Lower lobe of right lung (tissue), 2 donors: ENCODE measurements at regions not wholly inside any gene's neighbourhood (a gene's known extent, or its start where the extent isn't known, plus 50 kb on each side); places are given as distances from the start of the nearest gene placed in this dataset.
"Not testable (repeated sequence)": the region's sequence is repeated elsewhere in the genome, so short reads cannot be mapped to it uniquely, and the experiment has no call there.

Source experiments
- ATAC-seq, 2 donors: fragments of 200-7000 bp; cut with Tn5 transposase; one replicate each; pipeline ENCODE4 v1.9.1; 2020 to 2022; ENCODE audit warnings: mild to moderate bottlenecking in 2 of 2, moderate library complexity in 2 of 2
- DNase-seq: peaks from one replicate; pipeline ENCODE4 v3.0.0-alpha.2; 2020
- H3K27ac ChIP-seq: fragments of 200-600 bp; one replicate; pipeline ENCODE4 v1.8.0; 2022
- H3K27me3 ChIP-seq: fragments of 200-600 bp; one replicate; pipeline ENCODE4 v1.8.0; 2022; ENCODE audit warnings: low read depth
- H3K36me3 ChIP-seq: fragments of 200-600 bp; one replicate; pipeline ENCODE4 v1.8.0; 2022; ENCODE audit warnings: mild to moderate bottlenecking
- H3K4me1 ChIP-seq: fragments of 200-600 bp; one replicate; pipeline ENCODE4 v1.8.0; 2022
- H3K4me3 ChIP-seq: fragments of 200-600 bp; one replicate; pipeline ENCODE4 v1.8.0; 2022; ENCODE audit warnings: mild to moderate bottlenecking
- H3K9me3 ChIP-seq: fragments of 200-600 bp; one replicate; pipeline ENCODE4 v1.8.0; 2022
- intact Hi-C: fragments of 100-400 bp; cut with DNase I; formaldehyde crosslinking; loops from one replicate; pipeline ENCODE4 v1.11.0; 2022
- TF ChIP-seq, protein P1 (sequence below): fragments of 200-600 bp; IDR thresholded peaks from one replicate; pipeline ENCODE4 v1.8.0; 2022; ENCODE audit warnings: antibody characterized with exemption, mild to moderate bottlenecking
- donor health status: DM: no; HTN: yes; CAD: no; lungs with severe emphysema.

DNA sequence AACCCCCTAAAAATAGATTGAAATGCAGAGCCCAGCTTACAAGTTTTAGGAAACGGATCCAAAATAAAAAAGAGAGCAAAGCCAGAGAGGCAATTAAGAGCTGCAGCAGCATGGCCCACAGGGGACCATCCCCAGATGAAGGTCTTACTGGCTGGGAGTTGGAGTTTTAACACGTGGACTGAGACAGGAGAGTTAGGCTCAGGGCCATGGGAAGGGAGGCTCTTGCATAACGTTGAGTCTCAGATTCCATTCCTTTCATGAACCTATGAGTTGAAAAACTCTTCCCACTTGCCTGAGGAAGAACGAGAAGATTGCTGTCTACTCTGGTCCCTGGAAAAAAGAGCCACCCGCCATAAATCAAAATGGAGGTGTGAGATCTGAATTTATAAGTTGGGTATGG lies 101.8 kb upstream of the NDUFV2 start:
- no peaks in the 10 kb centered on the region for H3K27me3 ChIP-seq
- peaks cover 5% of the 10 kb centered on the region for H3K4me1 ChIP-seq
- no peaks in the 10 kb centered on the region for H3K9me3 ChIP-seq
- no peak overlapping the region for H3K4me3 ChIP-seq
- intact Hi-C loops, result no loop called here
- H3K27ac ChIP-seq, result no peak overlapping the region
- TF ChIP-seq, protein P1, sequence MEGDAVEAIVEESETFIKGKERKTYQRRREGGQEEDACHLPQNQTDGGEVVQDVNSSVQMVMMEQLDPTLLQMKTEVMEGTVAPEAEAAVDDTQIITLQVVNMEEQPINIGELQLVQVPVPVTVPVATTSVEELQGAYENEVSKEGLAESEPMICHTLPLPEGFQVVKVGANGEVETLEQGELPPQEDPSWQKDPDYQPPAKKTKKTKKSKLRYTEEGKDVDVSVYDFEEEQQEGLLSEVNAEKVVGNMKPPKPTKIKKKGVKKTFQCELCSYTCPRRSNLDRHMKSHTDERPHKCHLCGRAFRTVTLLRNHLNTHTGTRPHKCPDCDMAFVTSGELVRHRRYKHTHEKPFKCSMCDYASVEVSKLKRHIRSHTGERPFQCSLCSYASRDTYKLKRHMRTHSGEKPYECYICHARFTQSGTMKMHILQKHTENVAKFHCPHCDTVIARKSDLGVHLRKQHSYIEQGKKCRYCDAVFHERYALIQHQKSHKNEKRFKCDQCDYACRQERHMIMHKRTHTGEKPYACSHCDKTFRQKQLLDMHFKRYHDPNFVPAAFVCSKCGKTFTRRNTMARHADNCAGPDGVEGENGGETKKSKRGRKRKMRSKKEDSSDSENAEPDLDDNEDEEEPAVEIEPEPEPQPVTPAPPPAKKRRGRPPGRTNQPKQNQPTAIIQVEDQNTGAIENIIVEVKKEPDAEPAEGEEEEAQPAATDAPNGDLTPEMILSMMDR, result no peak
- no peaks in the 10 kb centered on the region for H3K36me3 ChIP-seq
- DNase-seq (no peak), ATAC-seq (no peak)

DNA sequence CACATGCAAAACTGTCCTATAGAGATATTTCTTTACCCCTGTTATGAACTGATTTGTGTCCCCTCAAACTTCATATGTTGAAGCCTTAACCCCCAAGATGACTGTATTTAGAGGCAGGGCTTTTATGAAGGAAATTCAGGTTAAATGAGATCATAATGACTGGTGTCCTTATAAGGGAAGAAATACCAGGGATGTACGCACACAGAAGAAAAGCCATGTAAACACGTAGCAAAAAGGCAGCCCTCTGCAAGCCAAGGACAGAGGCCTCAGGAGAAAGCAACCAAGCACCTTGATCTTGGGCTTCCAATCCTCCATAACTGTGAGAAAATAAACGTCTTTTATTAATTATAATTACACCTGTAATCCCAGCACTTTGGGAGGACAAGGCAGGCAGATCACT lies 101.3 kb upstream of the NDUFV2 start:
- no peaks in the 10 kb centered on the region for H3K36me3 ChIP-seq
- no peaks in the 10 kb centered on the region for H3K27me3 ChIP-seq
- H3K27ac ChIP-seq, result no peak overlapping the region
- ATAC-seq (no peak), DNase-seq (no peak)
- intact Hi-C loops, result no loop called here
- H3K4me1 ChIP-seq, result peaks cover 5% of the 10 kb centered on the region
- no peaks in the 10 kb centered on the region for H3K9me3 ChIP-seq
- H3K4me3 ChIP-seq, result no peak overlapping the region
- TF ChIP-seq, protein P1, result no peak

DNA sequence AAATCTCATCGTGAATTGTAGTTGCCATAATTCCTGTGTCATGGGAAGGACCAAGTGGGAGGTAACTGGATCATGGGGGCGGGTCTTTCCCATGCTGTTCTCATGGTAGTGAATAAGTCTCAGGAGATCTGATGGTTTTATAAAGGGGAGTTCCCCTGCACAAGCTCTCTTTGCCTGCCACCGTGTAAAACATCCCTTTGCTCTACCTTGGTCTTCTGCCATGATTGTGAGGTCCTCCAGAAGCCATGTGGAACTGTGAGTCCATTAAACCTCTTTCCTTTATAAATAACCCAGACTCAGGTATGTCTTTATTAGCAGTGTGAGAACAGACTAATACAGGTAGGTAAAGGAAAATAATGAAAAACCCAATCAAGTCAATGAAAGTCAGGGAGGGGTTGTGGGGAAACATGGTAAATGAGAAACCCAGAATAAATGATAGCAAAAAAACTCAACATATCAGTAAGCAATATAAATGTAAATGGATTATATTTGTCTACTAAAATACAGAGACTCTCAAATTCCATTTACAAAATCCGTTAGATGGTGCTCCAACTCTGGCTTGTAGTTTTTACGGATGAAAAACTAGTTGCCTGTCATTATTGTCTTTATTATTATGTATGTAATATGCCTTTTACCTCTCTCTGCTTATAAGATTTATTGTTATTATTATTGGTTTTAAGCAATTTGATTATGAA lies 98.9 kb upstream of the NDUFV2 start:
- no peaks in the 10 kb centered on the region for H3K27me3 ChIP-seq
- no peaks in the 10 kb centered on the region for H3K36me3 ChIP-seq
- TF ChIP-seq, protein P1, result no peak
- no peak overlapping the region for H3K4me3 ChIP-seq
- DNase-seq, result no peak
- H3K4me1 ChIP-seq, result peaks cover 2% of the 10 kb centered on the region
- H3K27ac ChIP-seq, result no peak overlapping the region
- ATAC-seq, result no peak
- no peaks in the 10 kb centered on the region for H3K9me3 ChIP-seq
- intact Hi-C loops, result no loop called here

DNA sequence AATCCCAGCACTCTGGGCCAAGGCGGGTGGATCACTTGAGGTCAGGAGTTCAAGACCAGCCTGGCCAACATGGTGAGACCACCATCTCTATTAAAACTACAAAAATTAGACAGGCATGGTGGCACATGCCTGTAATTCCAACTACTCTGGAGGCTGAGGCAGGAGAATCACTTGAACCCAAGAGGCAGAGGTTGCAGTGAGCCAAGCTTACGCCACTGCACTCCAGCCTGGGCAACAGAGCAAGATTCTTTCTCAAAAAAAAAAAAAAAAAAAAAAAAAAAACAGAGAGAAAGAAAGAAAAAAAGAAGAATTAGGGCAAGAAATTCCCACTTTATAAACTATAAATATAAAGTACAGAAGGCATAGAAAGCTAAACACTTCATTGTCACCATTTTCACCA lies 98.2 kb upstream of the NDUFV2 start:
- ATAC-seq, H3K4me1 ChIP-seq: not testable (repeated sequence)

DNA sequence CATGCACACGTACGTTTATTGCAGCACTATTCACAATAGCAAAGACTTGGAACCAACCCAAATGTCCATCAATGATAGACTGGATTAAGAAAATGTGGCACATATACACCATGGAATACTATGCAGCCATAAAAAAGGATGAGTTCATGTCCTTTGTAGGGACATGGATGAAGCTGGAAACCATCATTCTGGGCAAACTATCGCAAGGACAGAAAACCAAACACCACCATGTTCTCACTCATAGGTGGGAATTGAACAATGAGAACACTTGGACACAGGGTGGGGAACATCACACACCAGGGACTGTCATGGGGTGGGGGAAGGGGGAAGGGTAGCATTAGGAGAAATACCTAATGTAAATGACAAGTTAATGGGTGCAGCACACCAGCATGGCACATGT lies 94.8 kb upstream of the NDUFV2 start:
- H3K4me3 ChIP-seq, result not testable (repeated sequence)

More for the DNA sequence above, 98.2 kb upstream of the NDUFV2 start:
- H3K9me3 ChIP-seq, intact Hi-C loops, H3K4me3 ChIP-seq, DNase-seq, H3K27ac ChIP-seq, H3K27me3 ChIP-seq, H3K36me3 ChIP-seq: not testable (repeated sequence)

DNA sequence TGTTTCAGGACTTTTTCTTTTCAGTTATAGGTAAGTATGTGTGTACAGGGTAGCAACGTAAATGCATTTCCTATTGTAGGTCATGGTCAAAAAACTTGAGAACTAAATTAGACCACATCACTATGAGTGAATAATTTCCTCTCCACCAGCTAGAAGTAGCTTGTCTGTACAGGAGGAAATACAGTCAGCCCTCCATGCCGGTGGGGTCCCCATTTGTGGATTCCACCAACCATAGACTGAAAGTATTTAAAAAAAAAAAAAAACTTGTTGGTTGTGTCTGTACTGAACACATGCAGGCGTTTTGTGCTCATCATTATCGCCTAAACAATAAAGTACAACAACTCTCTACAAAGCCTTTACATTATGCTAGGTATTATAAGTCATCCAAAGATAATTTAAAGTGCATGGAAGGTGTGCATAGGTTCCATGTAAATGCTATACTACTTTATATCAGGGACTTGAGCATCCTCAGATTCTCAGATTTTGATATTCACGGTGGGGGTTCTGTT lies 94.2 kb upstream of the NDUFV2 start:
- H3K4me3 ChIP-seq, result no peak overlapping the region
- H3K9me3 ChIP-seq, result no peaks in the 10 kb centered on the region
- no peaks in the 10 kb centered on the region for H3K36me3 ChIP-seq
- DNase-seq (no peak), ATAC-seq (no peak)
- no peaks in the 10 kb centered on the region for H3K27me3 ChIP-seq
- no peak overlapping the region for H3K27ac ChIP-seq
- intact Hi-C loops, result no loop called here
- TF ChIP-seq, protein P1, result no peak
- no peaks in the 10 kb centered on the region for H3K4me1 ChIP-seq

More for the DNA sequence above, 94.8 kb upstream of the NDUFV2 start:
- H3K27ac ChIP-seq, DNase-seq, ATAC-seq, H3K9me3 ChIP-seq, H3K36me3 ChIP-seq, H3K27me3 ChIP-seq, intact Hi-C loops, H3K4me1 ChIP-seq: not testable (repeated sequence)
